BE2C (cell line): ENCODE measurements at regions not wholly inside any gene's neighbourhood (a gene's known extent, or its start where the extent isn't known, plus 50 kb on each side); places are given as distances from the start of the nearest gene placed in this dataset.
"Not testable (repeated sequence)": the region's sequence is repeated elsewhere in the genome, so short reads cannot be mapped to it uniquely, and the experiment has no call there.

Experiments used
- DNase-seq: peaks from one replicate; pipeline ENCODE4 v3.0.0-alpha.2; 2020
- H3K27me3 ChIP-seq: fragments of 250-450 bp; sonication (Bioruptor Pico); 2 replicates; pipeline ENCODE4 v1.5.1; 2020; ENCODE audit warnings: mild to moderate bottlenecking
- H3K36me3 ChIP-seq: fragments of 250-450 bp; sonication (Bioruptor Pico); 2 replicates; pipeline ENCODE4 v1.5.1; 2020; ENCODE audit warnings: mild to moderate bottlenecking
- H3K4me1 ChIP-seq: fragments of 250-450 bp; sonication (Bioruptor Pico); 2 replicates; pipeline ENCODE4 v1.5.1; 2020
- H3K4me3 ChIP-seq: 2 replicates; pipeline ENCODE4 v1.5.1; 2011; ENCODE audit warnings: low read depth, low read length
- H3K9me3 ChIP-seq: fragments of 250-450 bp; sonication (Bioruptor Pico); 2 replicates; pipeline ENCODE4 v1.5.1; 2020
- TF ChIP-seq, protein P1 (sequence below): IDR thresholded peaks from 2 replicates; pipeline ENCODE4 v1.5.1; 2012; ENCODE audit warnings: mild to moderate bottlenecking, low read depth, low read length

DNA sequence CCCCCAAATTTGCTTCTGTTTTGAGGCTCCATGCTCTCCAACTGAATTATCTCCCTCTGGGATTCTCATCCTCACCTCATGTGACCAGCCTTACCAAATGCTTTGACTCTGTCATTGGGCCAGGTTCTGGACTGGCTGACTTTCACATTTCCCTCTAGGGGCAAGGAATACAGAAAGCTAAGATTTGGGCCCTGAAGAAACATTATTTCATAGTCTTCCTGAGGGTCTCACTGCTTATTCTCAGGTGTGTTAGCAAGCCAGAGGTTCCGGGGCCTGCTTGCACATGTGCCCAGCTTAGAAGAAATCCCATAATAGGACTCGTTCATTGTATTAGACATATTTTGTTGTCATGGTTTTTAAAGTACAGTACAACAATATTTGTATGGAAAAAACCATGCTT lies 62.6 kb upstream of the TEX13D start:
- TF ChIP-seq, protein P1, sequence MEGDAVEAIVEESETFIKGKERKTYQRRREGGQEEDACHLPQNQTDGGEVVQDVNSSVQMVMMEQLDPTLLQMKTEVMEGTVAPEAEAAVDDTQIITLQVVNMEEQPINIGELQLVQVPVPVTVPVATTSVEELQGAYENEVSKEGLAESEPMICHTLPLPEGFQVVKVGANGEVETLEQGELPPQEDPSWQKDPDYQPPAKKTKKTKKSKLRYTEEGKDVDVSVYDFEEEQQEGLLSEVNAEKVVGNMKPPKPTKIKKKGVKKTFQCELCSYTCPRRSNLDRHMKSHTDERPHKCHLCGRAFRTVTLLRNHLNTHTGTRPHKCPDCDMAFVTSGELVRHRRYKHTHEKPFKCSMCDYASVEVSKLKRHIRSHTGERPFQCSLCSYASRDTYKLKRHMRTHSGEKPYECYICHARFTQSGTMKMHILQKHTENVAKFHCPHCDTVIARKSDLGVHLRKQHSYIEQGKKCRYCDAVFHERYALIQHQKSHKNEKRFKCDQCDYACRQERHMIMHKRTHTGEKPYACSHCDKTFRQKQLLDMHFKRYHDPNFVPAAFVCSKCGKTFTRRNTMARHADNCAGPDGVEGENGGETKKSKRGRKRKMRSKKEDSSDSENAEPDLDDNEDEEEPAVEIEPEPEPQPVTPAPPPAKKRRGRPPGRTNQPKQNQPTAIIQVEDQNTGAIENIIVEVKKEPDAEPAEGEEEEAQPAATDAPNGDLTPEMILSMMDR = no peak
- Histone ChIP-seq H3K9me3 (no peaks in the 10 kb centered on the region), H3K27me3 (no peaks in the 10 kb centered on the region), H3K4me1 (no peaks in the 10 kb centered on the region), H3K36me3 (no peaks in the 10 kb centered on the region), H3K4me3 (no peak overlapping the region)
- DNase-seq = no peak

DNA sequence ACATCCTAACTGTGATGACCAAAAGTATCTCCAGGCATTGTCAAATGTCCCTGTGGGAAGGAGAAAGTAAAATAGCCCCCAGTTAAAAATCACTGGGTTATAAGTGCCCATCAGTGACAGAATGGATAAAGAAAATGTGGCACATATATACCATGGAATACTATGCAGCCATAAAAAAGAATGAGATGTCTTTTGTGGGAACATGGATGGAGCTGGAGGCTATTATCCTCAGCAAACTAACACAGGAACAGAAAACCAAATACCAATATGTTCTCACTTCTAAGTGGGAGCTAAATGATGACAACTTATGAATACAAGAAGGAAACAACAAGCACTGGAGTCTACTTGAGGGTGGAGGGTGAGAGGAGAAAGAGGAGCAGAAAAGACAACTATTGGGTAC lies 60.9 kb upstream of the TEX13D start:
- not testable (repeated sequence) for H3K4me3 ChIP-seq, H3K27me3 ChIP-seq, H3K4me1 ChIP-seq, H3K36me3 ChIP-seq, DNase-seq, H3K9me3 ChIP-seq

DNA sequence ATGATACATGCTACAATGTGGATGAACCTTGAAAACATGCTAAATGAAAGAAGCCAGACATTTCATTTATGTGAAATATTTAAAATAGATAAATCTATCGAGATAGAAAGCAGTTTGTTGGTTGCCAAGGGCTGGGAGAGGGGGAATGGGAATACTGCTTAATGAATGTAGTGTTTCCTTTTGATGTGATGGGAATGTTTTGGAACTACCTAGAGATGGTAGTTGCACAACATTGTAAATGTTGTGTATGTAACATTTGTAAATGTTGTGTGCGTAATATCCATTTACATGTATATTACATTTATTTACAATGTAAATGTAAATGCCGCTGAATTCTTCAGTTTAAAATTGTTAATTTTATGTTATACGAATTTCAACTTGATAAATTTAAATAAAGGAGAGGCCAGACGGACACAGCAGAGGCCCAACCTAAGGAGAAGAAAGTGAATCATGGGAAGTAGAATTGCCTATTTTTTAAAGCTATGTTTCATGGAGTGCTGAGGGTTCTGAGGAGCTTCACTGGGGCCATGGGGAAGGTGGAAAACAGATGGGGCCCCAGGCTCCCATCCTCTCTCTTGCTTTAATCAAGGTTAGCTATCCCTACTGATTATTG lies 60.0 kb upstream of the TEX13D start:
- TF ChIP-seq, protein P1 = no peak
- Histone ChIP-seq H3K36me3 (no peaks in the 10 kb centered on the region), H3K9me3 (no peaks in the 10 kb centered on the region), H3K4me3 (no peak overlapping the region), H3K4me1 (no peaks in the 10 kb centered on the region), H3K27me3 (no peaks in the 10 kb centered on the region)
- DNase-seq = no peak

DNA sequence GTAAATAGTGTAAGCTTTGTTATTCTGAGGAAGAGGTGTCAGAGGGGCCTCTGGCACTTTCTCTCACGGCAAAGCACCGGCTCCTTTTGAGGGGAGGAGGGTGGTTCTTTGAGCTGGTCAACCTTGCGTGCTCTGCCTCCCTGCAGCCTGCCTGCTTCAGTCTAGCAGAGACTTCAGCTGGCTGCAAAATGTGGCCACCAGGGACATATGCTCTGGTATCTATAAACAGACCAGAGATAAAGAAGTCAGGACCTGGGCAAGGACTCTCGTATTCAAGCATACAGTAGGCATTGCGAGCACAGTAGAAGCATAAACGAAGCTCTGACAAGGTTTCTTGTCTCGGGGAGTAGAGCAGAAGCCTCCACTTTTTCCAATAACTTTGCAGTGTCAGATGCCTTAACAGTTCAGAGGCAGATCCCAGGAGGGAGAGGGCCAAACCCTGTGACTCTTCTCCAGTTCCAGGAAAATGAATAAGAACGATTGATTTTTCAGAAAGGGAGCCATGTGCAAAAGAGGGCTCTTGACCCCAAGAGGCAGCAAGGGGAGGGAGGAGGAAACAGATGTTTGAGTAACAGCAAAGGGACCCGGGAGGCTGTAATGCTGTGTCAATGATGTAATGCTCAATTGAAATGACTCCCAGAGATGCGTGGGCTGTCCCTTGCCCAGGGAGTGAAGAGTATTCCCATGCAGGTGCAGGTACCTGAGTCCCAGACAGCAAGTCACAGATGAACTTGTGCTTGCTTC lies 57.9 kb upstream of the TEX13D start:
- Histone ChIP-seq H3K9me3 (no peaks in the 10 kb centered on the region), H3K4me1 (no peaks in the 10 kb centered on the region), H3K27me3 (no peaks in the 10 kb centered on the region), H3K4me3 (no peak overlapping the region), H3K36me3 (no peaks in the 10 kb centered on the region)
- TF ChIP-seq, protein P1 = no peak
- DNase-seq = no peak

DNA sequence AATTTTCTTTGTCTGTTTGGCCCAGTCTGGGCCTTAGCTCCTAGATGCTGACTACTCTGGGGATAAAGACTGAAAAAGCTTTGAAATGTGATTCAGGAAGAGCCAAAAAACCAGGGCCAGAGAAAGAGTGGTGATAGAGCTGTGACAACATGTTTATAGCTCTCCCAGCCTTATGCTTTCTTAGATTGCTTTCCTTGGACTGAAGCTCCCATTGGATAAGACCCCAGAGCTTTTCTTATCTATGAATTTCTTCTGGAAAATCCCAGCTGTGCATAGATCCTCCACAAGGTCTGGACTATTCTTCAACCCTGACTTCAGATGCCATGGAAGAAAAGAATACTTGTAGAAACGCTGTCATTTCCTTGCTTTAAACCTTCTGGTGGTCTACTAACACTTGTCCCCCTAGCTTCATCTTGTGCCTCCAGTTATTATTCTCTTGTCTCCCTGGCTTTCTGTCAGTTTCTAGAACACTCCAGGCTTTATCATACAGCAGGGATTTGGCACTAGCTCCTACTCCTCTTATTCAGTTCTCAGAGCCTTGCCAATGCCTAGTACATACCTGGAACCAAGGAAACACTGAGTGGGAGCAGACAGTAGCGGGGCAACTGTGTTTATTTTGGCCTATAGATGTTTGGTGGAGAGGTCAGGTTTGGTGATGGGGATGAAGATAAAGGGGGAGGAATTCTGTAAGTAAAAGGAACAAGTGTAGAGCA lies 57.1 kb upstream of the TEX13D start:
- no peaks in the 10 kb centered on the region for H3K9me3 ChIP-seq
- H3K27me3 ChIP-seq = no peaks in the 10 kb centered on the region
- H3K36me3 ChIP-seq = no peaks in the 10 kb centered on the region
- no peak overlapping the region for H3K4me3 ChIP-seq
- TF ChIP-seq, protein P1 = no peak
- no peak for DNase-seq
- H3K4me1 ChIP-seq = no peaks in the 10 kb centered on the region

DNA sequence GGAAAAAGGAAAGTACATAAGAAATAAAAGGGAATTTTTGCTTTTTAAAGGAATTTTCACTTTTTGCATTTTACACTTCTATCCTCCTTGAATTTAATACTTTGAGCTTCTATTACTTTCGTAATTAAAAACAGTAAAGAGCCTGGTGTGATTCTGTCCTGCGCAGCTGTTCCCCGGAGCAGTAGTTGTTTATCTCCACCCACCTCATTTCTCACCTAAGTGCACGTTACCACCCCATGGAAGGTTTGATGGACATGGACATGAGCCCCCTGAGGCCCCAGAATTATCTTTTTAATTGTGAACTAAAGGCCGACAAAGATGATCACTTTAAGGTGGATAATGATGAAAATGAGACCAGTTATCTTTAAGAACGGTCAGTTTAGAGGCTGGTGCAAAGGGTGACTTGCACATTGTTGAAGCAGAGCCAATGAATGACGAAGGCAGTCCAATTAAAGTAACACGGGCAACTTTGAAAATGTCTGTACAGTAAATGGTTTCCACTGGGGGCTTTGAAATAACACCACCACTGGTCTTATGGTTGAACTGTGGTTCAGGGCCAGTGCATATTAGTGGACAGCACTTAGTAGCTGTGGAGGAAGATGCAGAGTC lies 52.1 kb upstream of the TEX13D start:
- no peak overlapping the region for H3K4me3 ChIP-seq
- no peaks in the 10 kb centered on the region for H3K27me3 ChIP-seq
- TF ChIP-seq, protein P1 = no peak
- DNase-seq = no peak
- H3K36me3 ChIP-seq = no peaks in the 10 kb centered on the region
- H3K9me3 ChIP-seq = no peaks in the 10 kb centered on the region
- no peaks in the 10 kb centered on the region for H3K4me1 ChIP-seq
